K562 (cell line): ENCODE measurements at regions not wholly inside any gene's neighbourhood (a gene's known extent, or its start where the extent isn't known, plus 50 kb on each side); places are given as distances from the start of the nearest gene placed in this dataset.
A peak's percentile ranks its signal among the peaks of the same experiment; 100 is the strongest.

Experiments used
- ATAC-seq: fragments of 200-7000 bp; cut with Tn5 transposase; 3 replicates; pipeline ENCODE4 v1.9.1; 2020; ENCODE audit warnings: moderate library complexity
- BruUV-seq: library from RNA; stranded (reverse); fragments of 400-500 nt; replicated peaks from 2 replicates; lab custom pipeline; 2021; lab: Mats Ljungman, UMichigan
- CTCF ChIA-PET: fragments of 300-600 bp; formaldehyde crosslinking; extraction: SDS; loops from one replicate; lab custom pipeline; 2021; ENCODE audit warnings: low intra/inter-chr PET ratio; lab: Yijun Ruan, JAX
- POLR2A ChIA-PET: fragments of 300-600, 350-650 bp; sonication (Branson Sonifier 250); formaldehyde crosslinking; extraction: SDS; loops from one replicate; lab custom pipeline; 2021; ENCODE audit warnings: antibody characterized with exemption, inconsistent platforms; lab: Yijun Ruan, JAX
- DNase-seq, 4 experiments: peaks; one replicate each; pipeline versions ENCODE4 v3.0.0 to v3.0.0-alpha.2; 2011 to 2018; ENCODE audit warnings: low spot score in 3 of 4, mixed read lengths in 3 of 4; ENCODE audit errors: extremely low read depth in 1 of 4
- FAIRE-seq: peaks from 2 replicates; lab custom pipeline; 2011; peaks lifted over from hg19 to GRCh38; lab: Jason Lieb, UNC
- H2AFZ ChIP-seq: 2 replicates; pipeline ENCODE4 v1.6.0; 2011; ENCODE audit warnings: low read depth, low read length, control low read depth, inconsistent platforms
- H3K27ac ChIP-seq: fragments of 200-600 bp; 3 replicates; pipeline ENCODE4 v1.8.0; 2011; ENCODE audit warnings: low read depth, mild to moderate bottlenecking, control low read depth, inconsistent platforms, low read length, moderate library complexity, mixed read lengths; ENCODE audit errors: extremely low read depth
- H3K27me3 ChIP-seq, 2 experiments: fragments of 300-600 bp in 1 of 2; 2 replicates in 1 of 2; 3 replicates in 1 of 2; pipeline versions ENCODE4 v1.6.0 to v1.8.0; 2011; ENCODE audit warnings: inconsistent platforms in 2 of 2, low read length in 2 of 2, mild to moderate bottlenecking in 1 of 2, mixed read lengths in 1 of 2, moderate library complexity in 1 of 2; ENCODE audit not compliant: control insufficient read depth in 2 of 2, insufficient read depth in 2 of 2
- H3K36me3 ChIP-seq: fragments of 300-600 bp; 3 replicates; pipeline ENCODE4 v1.8.0; 2011; ENCODE audit warnings: mild to moderate bottlenecking, low read length, inconsistent platforms; ENCODE audit not compliant: control insufficient read depth, insufficient read depth
- H3K4me1 ChIP-seq, 2 experiments: fragments of 200-600 bp in 1 of 2; replicated peaks in 1 of 2; 2 replicates in 1 of 2; 3 replicates in 1 of 2; pipeline versions ENCODE4 v1.5.1 to v1.8.0; 2011; ENCODE audit warnings: inconsistent platforms in 2 of 2, low read length in 2 of 2, mild to moderate bottlenecking in 1 of 2, mixed read lengths in 1 of 2, moderate library complexity in 1 of 2; ENCODE audit not compliant: control insufficient read depth in 2 of 2, insufficient read depth in 2 of 2
- H3K4me2 ChIP-seq: 2 replicates; pipeline ENCODE4 v1.6.1; 2011; ENCODE audit warnings: low read length, control low read depth, inconsistent platforms, mixed read lengths; ENCODE audit not compliant: insufficient read depth
- H3K4me3 ChIP-seq: fragments of 200-600 bp; sonication (generic), shearing (Covaris generic); 2 replicates; pipeline ENCODE4 v1.5.1; 2016; ENCODE audit warnings: control low read depth, inconsistent platforms
- H3K79me2 ChIP-seq: fragments of 200-600 bp; 3 replicates; pipeline ENCODE4 v1.8.0; 2011; ENCODE audit warnings: low read length, inconsistent platforms; ENCODE audit not compliant: control insufficient read depth, insufficient read depth
- H3K9ac ChIP-seq, 2 experiments: 2 replicates each; pipeline versions ENCODE4 v1.6.0 to v1.6.1; 2011; ENCODE audit warnings: low read depth in 2 of 2, low read length in 2 of 2, control low read depth in 1 of 2, inconsistent platforms in 1 of 2, mild to moderate bottlenecking in 1 of 2, mixed read lengths in 1 of 2; ENCODE audit not compliant: insufficient read depth in 1 of 2
- H3K9me1 ChIP-seq: one replicate; pipeline ENCODE4 v1.6.0; 2011; ENCODE audit warnings: inconsistent platforms, mild to moderate bottlenecking, low read length, moderate library complexity; ENCODE audit not compliant: control insufficient read depth, insufficient read depth
- H3K9me3 ChIP-seq: replicated peaks from 2 replicates; pipeline ENCODE4 v1.5.1; 2011; ENCODE audit warnings: low read depth, low read length, inconsistent platforms; ENCODE audit not compliant: control insufficient read depth, insufficient read depth
- H4K20me1 ChIP-seq: replicated peaks from 2 replicates; pipeline ENCODE4 v1.6.1; 2011; ENCODE audit warnings: low read length, inconsistent platforms, mixed read lengths; ENCODE audit not compliant: control insufficient read depth, insufficient read depth
- HDAC1 ChIP-seq, 2 experiments: fragments of 450-650 bp; IDR thresholded peaks; 2 replicates each; pipeline ENCODE4 v1.6.1; 2016 to 2017; ENCODE audit warnings: inconsistent platforms in 1 of 2, mild to moderate bottlenecking in 1 of 2, moderate library complexity in 1 of 2
- NFIC ChIP-seq: fragments of 450-650 bp; IDR thresholded peaks from 2 replicates; pipeline ENCODE4 v1.6.1; 2017; ENCODE audit warnings: mild to moderate bottlenecking, inconsistent platforms
- NFIX ChIP-seq: fragments of 250-450 bp; sonication (Bioruptor Pico); IDR thresholded peaks from 2 replicates; pipeline ENCODE4 v1.4.0; 2020; ENCODE audit warnings: low read depth, mild to moderate bottlenecking, moderate library complexity
- SIRT6 ChIP-seq: IDR thresholded peaks from one replicate; pipeline ENCODE4 v1.6.1; 2012; ENCODE audit warnings: low read depth, mild to moderate bottlenecking, control low read depth, inconsistent platforms, low read length, moderate library complexity
- WGBS: fragments of 100-300 bp; shearing (Covaris generic); methylation state at CpG from one replicate; pipeline ENCODE4 v1.1.6; 2016; ENCODE audit warnings: low coverage, mixed read lengths; ENCODE audit not compliant: insufficient coverage; ENCODE audit errors: missing lambda C conversion rate; 5-methylcytosine and 5-hydroxymethylcytosine counted together
- in situ Hi-C: fragments of 300-500 bp; cut with MboI; formaldehyde crosslinking; loops from 4 replicates; pipeline ENCODE4 v1.15.0; 2018; ENCODE audit warnings: inconsistent platforms, mixed read lengths
- intact Hi-C: fragments of 100-400 bp; cut with micrococcal nuclease; formaldehyde crosslinking; loops from 2 replicates; pipeline ENCODE4 v1.14.2; 2022
- TF ChIP-seq, protein P1 (sequence below): fragments of 450-650 bp; conservative IDR thresholded peaks from 2 replicates; pipeline ENCODE4 v1.6.1; 2016; ENCODE audit warnings: missing genetic modification characterization, low read depth, mild to moderate bottlenecking, control low read depth, missing compliant biosample characterization
- TF ChIP-seq, protein P2 (sequence below): fragments of 450-650 bp; IDR thresholded peaks from 2 replicates; pipeline ENCODE4 v1.6.1; 2018; ENCODE audit warnings: mild to moderate bottlenecking, low read depth; ENCODE audit not compliant: partially characterized antibody

DNA sequence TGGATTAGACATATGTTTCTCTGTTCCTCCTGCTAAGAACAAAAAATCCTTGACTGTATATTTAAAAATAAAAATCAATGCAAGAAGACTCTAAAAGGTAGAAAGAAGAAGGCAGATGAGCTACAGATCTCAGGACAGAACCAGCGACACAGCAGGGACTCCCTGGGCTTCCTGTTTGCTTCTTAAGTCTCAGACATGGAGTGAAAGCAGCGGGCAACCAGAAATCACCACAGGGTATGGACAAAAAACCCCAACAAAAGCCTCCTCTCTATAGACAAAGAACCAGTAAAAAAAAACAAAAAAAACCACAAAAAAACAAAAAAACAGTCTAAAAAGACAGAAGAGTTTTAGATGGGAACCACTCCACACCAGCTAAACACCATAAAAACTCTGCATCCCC, 971.0 kb upstream of the GYPC start (continued):
- TF ChIP-seq SIRT6: no peak

DNA sequence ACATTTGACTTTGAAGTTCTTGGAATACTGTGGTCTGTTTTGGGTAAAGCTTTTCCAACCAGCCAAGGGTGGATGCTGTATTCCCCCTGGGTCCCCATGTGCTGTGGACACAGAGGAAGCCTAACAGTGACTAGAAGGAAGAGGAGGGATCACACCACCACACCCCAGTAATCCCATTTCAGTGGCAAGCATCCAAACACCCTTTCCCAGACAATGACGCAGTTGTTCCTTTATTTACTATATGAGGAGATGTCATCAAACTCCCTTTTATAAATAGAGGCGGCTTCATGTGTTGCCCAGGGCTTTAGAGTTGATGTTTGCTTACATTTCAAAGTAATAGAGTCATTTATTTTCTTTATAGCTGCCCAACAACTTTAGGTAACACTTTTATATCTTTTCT, 959.4 kb upstream of the GYPC start:
- Histone ChIP-seq H3K9ac (no peak overlapping the region), H3K4me2 (no peak overlapping the region), H3K27me3 (no peaks in the 10 kb centered on the region), H2AFZ (no peak overlapping the region), H3K9me1 (no peaks in the 10 kb centered on the region), H3K79me2 (no peaks in the 10 kb centered on the region), H4K20me1 (no peaks in the 10 kb centered on the region), H3K4me1 (no peaks in the 10 kb centered on the region), H3K9me3 (no peaks in the 10 kb centered on the region), H3K27ac (no peak overlapping the region), H3K4me3 (no peak overlapping the region)
- no peak for FAIRE-seq
- in situ Hi-C loops (no loop called here), intact Hi-C loops (no loop called here)
- WGBS: 0% methylated on average over 2 of the region's 2 CpGs
- ChIA-PET CTCF (no interaction called here), POLR2A (interaction anchor here (1.2 kb wide), 1 partner anchor 12 kb away, joined by 4 read pairs; no protein-coding TSS in a partner anchor)
- no TSS peak for BruUV-seq
- no peak for ATAC-seq
- peak in 3 of 4 experiments; percentile 0 to 1 (median 1) for DNase-seq
- TF ChIP-seq, protein P1, sequence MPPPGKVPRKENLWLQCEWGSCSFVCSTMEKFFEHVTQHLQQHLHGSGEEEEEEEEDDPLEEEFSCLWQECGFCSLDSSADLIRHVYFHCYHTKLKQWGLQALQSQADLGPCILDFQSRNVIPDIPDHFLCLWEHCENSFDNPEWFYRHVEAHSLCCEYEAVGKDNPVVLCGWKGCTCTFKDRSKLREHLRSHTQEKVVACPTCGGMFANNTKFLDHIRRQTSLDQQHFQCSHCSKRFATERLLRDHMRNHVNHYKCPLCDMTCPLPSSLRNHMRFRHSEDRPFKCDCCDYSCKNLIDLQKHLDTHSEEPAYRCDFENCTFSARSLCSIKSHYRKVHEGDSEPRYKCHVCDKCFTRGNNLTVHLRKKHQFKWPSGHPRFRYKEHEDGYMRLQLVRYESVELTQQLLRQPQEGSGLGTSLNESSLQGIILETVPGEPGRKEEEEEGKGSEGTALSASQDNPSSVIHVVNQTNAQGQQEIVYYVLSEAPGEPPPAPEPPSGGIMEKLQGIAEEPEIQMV: no peak
- TF ChIP-seq, all 486 proteins: peak for 0
- H3K36me3 ChIP-seq: no peaks in the 10 kb centered on the region

DNA sequence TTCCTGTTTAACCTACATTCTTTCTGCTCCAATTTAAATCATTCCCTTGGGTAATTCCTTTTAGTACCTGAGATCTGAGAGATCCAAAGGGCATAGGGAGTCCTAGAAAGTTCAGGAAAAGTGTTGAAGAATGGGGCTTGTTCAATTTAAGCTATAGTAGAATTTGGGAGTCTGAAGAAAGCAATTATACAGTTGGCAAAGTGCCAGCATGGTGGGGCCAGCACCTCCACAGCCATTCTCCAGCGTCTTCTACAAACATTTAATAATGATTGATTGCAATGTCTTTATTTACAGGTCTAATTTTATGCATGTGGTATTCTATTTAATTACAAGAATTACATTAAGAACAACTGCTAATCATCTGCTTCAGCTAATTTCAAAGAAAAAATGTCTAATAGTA, 957.7 kb upstream of the GYPC start:
- no peak overlapping the region for H3K27ac ChIP-seq
- H3K9ac ChIP-seq: no peak overlapping the region
- no peak overlapping the region for H2AFZ ChIP-seq
- no TSS peak for BruUV-seq
- POLR2A ChIA-PET: no interaction called here
- H3K9me1 ChIP-seq: no peaks in the 10 kb centered on the region
- H3K9me3 ChIP-seq: no peaks in the 10 kb centered on the region
- DNase-seq (peak in 3 of 4 experiments; percentile 0 to 4 (median 4)), ATAC-seq (no peak), FAIRE-seq (no peak)
- intact Hi-C loops (no loop called here), in situ Hi-C loops (no loop called here)
- no peak overlapping the region for H3K4me3 ChIP-seq
- no peak overlapping the region for H3K4me2 ChIP-seq
- CTCF ChIA-PET: no interaction called here
- H3K79me2 ChIP-seq: no peaks in the 10 kb centered on the region
- H3K36me3 ChIP-seq: no peaks in the 10 kb centered on the region
- no peaks in the 10 kb centered on the region for H4K20me1 ChIP-seq
- no peaks in the 10 kb centered on the region for H3K27me3 ChIP-seq
- no peaks in the 10 kb centered on the region for H3K4me1 ChIP-seq
- 0% methylated on average over 1 of the region's 1 CpG for WGBS
- peak; percentile 79 for TF ChIP-seq NFIX (CRISPR knock-in tag)
- TF ChIP-seq HDAC1 (IDR thresholded peaks at IDR 0.05): no peak
- TF ChIP-seq NFIC: peak; percentile 80
- TF ChIP-seq, protein P2, sequence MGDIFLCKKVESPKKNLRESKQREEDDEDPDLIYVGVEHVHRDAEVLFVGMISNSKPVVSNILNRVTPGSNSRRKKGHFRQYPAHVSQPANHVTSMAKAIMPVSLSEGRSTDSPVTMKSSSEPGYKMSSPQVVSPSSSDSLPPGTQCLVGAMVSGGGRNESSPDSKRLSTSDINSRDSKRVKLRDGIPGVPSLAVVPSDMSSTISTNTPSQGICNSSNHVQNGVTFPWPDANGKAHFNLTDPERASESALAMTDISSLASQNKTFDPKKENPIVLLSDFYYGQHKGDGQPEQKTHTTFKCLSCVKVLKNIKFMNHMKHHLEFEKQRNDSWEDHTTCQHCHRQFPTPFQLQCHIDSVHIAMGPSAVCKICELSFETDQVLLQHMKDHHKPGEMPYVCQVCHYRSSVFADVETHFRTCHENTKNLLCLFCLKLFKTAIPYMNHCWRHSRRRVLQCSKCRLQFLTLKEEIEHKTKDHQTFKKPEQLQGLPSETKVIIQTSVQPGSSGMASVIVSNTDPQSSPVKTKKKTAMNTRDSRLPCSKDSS: no peak
